HL-60 (cell line): ENCODE measurements at regions not wholly inside any gene's neighbourhood (a gene's known extent, or its start where the extent isn't known, plus 50 kb on each side); places are given as distances from the start of the nearest gene placed in this dataset.

Source experiments
- DNase-seq, 2 experiments: peaks; one replicate each; pipeline ENCODE4 v3.0.0-alpha.2; 2010 to 2020; ENCODE audit warnings: low read depth in 1 of 2, low spot score in 1 of 2
- H3K27ac ChIP-seq: fragments of 250-450 bp; sonication (Bioruptor Pico); replicated peaks from 2 replicates; pipeline ENCODE4 v1.5.1; 2020; ENCODE audit warnings: mild to moderate bottlenecking, moderate library complexity
- H3K27me3 ChIP-seq: fragments of 250-450 bp; sonication (Bioruptor Pico); 2 replicates; pipeline ENCODE4 v1.5.1; 2021; ENCODE audit warnings: mild to moderate bottlenecking, moderate library complexity; ENCODE audit not compliant: insufficient read depth, poor library complexity, severe bottlenecking
- H3K4me3 ChIP-seq: replicated peaks from 2 replicates; pipeline ENCODE4 v1.5.1; 2011; ENCODE audit warnings: mild to moderate bottlenecking, control low read depth, low read length; ENCODE audit not compliant: insufficient read depth
- CTCF ChIP-seq: IDR thresholded peaks from one replicate; pipeline ENCODE4 v1.5.1; 2011; ENCODE audit warnings: low read length, control low read depth, inconsistent platforms; ENCODE audit not compliant: insufficient read depth
- GABPA ChIP-seq: IDR thresholded peaks from 2 replicates; pipeline ENCODE4 v1.6.1; 2012; ENCODE audit warnings: low read depth
- POLR2AphosphoS5 ChIP-seq: IDR thresholded peaks from 2 replicates; pipeline ENCODE4 v1.6.1; 2012; ENCODE audit warnings: low read depth
- REST ChIP-seq: IDR thresholded peaks from 2 replicates; pipeline ENCODE4 v1.6.1; 2012; ENCODE audit warnings: low read depth; ENCODE audit not compliant: insufficient replicate concordance
- SPI1 ChIP-seq: IDR thresholded peaks from 2 replicates; pipeline ENCODE4 v1.6.1; 2012; ENCODE audit warnings: low read depth, mild to moderate bottlenecking, borderline replicate concordance

DNA sequence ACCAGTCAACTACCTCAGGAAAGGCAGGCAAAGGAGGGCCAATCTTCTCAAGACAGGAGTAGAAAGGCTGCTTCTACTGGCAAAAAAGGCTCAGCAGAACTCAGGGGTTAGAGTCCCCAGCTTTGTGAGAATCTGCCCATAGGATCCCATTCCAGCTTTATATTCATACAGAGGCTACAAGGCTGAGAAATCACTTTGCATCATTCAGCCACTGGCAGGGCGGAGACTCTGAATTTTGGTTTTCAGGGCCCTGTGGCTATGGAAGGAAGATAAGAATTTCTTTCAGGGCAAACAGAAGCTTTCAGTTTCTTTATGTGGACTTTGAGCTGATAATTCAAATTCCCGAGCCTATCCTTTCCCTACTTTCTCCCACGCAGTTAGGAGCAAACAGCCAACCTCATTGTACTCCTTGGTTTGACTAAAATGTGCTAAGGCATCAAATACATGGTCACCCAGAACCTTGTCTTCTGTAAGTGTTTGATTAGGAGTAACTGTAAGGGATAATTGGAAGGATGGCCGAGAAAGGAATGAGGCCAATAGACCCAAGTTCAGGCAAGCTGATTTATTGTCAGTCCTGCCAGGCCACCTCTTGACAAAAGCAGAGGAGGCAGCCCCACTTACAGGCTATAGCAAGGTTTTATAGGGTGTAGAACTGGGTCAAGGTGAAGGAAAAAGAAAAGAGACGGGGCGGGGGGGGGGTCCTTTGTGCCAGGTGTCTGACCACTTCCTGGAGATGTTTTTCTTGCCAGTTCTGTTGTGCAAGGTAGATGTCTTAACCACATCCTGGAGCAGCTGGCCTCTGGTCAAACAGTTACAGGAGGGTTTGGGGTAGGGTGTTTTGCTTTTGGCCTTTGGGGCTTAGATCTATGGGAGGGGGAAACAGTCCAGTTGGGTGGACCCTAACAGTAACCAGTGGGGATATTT, 165.3 kb upstream of the PPP1R2C start:
- no peak overlapping the region for H3K4me3 ChIP-seq
- no peaks in the 10 kb centered on the region for H3K27me3 ChIP-seq
- H3K27ac ChIP-seq = peak overlapping the region; percentile 72
- peak in 1 of 2 experiments; percentile 68 for DNase-seq
- peak; percentile 75 for TF ChIP-seq POLR2AphosphoS5
- no peak for TF ChIP-seq CTCF

DNA sequence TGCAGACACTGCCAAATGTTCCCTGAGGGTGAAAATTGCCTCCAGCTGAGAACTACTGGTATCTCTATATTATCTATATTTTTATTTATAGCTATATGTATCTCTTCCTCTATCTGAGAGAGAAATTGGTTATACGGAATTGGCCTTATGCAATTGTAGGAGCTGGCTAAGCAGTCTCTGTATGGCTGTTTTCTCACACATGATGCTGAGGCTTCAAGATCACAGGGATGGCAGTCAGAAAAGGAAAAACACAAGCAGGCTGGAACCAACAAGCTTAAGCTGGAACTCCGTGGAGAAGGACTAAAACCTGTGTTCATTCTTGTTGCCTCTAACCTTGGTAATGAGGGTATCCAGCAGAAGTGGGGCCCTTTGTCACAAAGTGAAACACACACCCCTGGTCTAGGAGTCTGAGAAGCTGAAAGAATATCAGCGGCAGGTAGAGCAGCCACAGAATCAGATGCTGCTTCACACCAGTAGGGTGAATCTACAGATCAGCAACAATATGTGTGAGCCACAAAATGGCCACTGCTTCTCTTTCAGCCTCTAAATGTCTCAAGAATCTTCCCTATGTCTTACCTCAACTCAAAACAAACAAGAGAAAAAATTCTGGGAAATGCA, 166.5 kb upstream of the PPP1R2C start:
- no peak overlapping the region for H3K4me3 ChIP-seq
- no peak for DNase-seq
- TF ChIP-seq REST (no peak), CTCF (no peak), POLR2AphosphoS5 (no peak), GABPA (no peak), SPI1 (no peak)
- peak overlapping the region; percentile 72 for H3K27ac ChIP-seq
- no peaks in the 10 kb centered on the region for H3K27me3 ChIP-seq

DNA sequence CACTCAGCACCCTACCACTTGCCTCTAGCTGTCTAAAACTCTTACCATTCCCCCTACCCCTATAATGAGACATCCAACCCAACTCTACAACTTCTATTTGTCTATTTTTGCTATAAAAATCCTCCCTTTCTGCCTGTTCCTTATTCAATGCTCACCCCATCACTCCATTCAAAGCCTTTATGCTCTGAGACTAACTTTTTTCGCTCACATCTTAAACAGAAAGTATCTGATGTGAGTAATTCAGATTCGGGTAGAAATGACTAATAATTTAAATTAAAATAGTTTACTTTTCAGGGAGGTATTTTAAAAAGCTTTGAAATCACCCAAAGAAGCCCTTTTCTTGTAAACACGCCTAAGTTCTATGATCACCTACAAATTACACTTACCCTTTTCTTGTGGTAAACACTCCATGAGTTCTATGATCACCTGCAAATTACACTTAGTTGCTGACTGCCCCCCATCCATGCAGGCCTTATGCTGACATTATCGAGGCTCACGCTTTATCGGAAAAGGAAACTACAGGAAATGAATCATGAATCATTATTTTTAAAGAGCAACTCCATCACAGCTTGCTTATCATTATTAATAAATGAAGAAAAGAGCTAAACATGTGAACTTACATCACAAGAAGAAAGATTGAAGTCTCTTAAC, 168.7 kb upstream of the PPP1R2C start:
- Histone ChIP-seq H3K27ac (no peak overlapping the region), H3K27me3 (no peaks in the 10 kb centered on the region), H3K4me3 (no peak overlapping the region)
- no peak for DNase-seq
- TF ChIP-seq SPI1 = no peak
- TF ChIP-seq CTCF = no peak
- no peak for TF ChIP-seq GABPA
- TF ChIP-seq POLR2AphosphoS5 = no peak

DNA sequence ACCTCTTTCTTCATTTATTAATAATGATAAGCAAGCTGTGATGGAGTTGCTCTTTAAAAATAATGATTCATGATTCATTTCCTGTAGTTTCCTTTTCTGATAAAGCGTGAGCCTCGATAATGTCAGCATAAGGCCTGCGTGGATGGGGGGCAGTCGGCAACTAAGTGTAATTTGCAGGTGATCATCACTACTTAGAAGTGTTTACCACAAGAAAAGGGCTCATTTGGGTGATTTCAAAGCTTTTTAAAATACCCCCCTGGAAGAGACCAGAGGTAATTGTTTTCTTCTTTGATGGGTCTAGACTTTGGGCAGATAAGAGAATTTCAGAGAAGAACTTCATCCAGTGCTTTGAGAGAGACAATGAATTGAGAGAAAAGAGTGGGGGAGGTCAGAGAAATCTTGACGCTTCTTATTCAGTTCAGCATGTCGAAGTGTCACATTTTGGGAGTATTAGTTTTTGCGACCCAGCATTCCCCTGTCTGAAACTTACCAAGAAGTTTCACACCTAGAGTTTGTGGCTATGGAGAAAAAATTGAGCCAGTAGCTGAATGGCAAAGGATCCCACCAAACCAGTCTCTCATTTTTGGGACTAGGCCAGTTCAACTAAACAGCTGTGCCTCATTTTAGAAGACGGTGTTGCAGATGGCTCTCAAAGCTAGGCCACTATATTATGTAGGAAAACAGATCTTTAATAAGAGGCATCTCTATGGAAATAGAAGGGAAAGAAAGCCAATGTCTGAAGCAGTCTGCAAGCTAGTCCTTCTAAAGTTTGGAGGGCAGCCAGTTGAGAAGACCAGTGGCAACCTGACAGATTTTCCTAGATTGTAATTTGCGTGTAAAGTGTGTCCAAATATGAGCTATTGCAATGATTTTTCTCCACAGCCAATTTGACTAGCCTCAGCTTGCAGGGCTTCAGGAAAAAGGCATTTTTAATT, 171.0 kb upstream of the PPP1R2C start:
- Histone ChIP-seq H3K4me3 (no peak overlapping the region), H3K27me3 (no peaks in the 10 kb centered on the region), H3K27ac (no peak overlapping the region)
- TF ChIP-seq POLR2AphosphoS5 (no peak), REST (no peak), CTCF (no peak), SPI1 (no peak), GABPA (no peak)
- no peak for DNase-seq
